Peyer's patch (tissue), 4 donors: ENCODE measurements at regions not wholly inside any gene's neighbourhood (a gene's known extent, or its start where the extent isn't known, plus 50 kb on each side); places are given as distances from the start of the nearest gene placed in this dataset.

Experiments used
- DNase-seq, 3 donors: peaks; one replicate each; pipeline ENCODE4 v3.0.0-alpha.2; 2017 to 2019
- H3K27ac ChIP-seq, 4 donors: fragments of 200-600 bp; sonication (generic); one replicate each; pipeline ENCODE4 v1.5.1; 2016 to 2019
- H3K27me3 ChIP-seq, 2 donors: fragments of 200-600 bp; sonication (generic); one replicate each; pipeline ENCODE4 v1.5.1; 2019
- H3K36me3 ChIP-seq, 3 donors: fragments of 200-600 bp; sonication (generic); one replicate each; pipeline ENCODE4 v1.5.1; 2016 to 2019
- H3K4me1 ChIP-seq, 4 donors: fragments of 200-600 bp; sonication (generic); one replicate each; pipeline ENCODE4 v1.5.1; 2016 to 2019
- H3K4me3 ChIP-seq, 4 donors: fragments of 200-600 bp; sonication (generic); 1 replicate in 3 of 4; 2 replicates in 1 of 4; pipeline ENCODE4 v1.5.1; 2016 to 2019; ENCODE audit warnings: mild to moderate bottlenecking in 1 of 4
- H3K9me3 ChIP-seq, 4 donors: fragments of 200-600 bp; sonication (generic); one replicate each; pipeline ENCODE4 v1.5.1; 2016 to 2019; ENCODE audit warnings: mild to moderate bottlenecking in 1 of 4
- CTCF ChIP-seq, 6 experiments: fragments of 450-650 bp in 4 of 6; fragments of 200-600 bp in 2 of 6; sonication (generic) in 1 of 6; IDR thresholded peaks; one replicate each; pipeline ENCODE4 v1.5.1; 2017 to 2019; ENCODE audit warnings: antibody characterized with exemption in 6 of 6, mild to moderate bottlenecking in 3 of 6, moderate library complexity in 1 of 6
- POLR2A ChIP-seq, 2 donors: fragments of 450-650 bp; IDR thresholded peaks; one replicate each; pipeline ENCODE4 v1.5.1; 2017; ENCODE audit warnings: antibody characterized with exemption in 2 of 2, mild to moderate bottlenecking in 2 of 2, moderate library complexity in 2 of 2

- no peaks in the 10 kb centered on the region for H3K4me1 ChIP-seq
- TF ChIP-seq POLR2A (IDR thresholded peaks at IDR 0.05) (no peak), CTCF (IDR thresholded peaks at IDR 0.05) (no peak)
Observed at GRCh38 chr4:82076809-82077208, 297.0 kb downstream of the HNRNPD start.

GRCh38 chr4:82076359-82076758 lies 297.4 kb downstream of the HNRNPD start:
- H3K4me3 ChIP-seq = no peak overlapping the region
- no peaks in the 10 kb centered on the region for H3K36me3 ChIP-seq
- no peak for DNase-seq
- no peaks in the 10 kb centered on the region for H3K9me3 ChIP-seq
- H3K27ac ChIP-seq = no peak overlapping the region
- no peaks in the 10 kb centered on the region for H3K4me1 ChIP-seq
- H3K27me3 ChIP-seq = no peaks in the 10 kb centered on the region
- TF ChIP-seq CTCF (IDR thresholded peaks at IDR 0.05) = no peak
- TF ChIP-seq POLR2A (IDR thresholded peaks at IDR 0.05) = no peak

More at GRCh38 chr4:82076809-82077208, 297.0 kb downstream of the HNRNPD start:
- H3K27me3 ChIP-seq = no peaks in the 10 kb centered on the region
- H3K9me3 ChIP-seq = no peaks in the 10 kb centered on the region
- H3K4me3 ChIP-seq = no peak overlapping the region
- no peak overlapping the region for H3K27ac ChIP-seq
- no peaks in the 10 kb centered on the region for H3K36me3 ChIP-seq
- DNase-seq = no peak

- DNase-seq = no peak
- no peaks in the 10 kb centered on the region for H3K4me1 ChIP-seq
- no peaks in the 10 kb centered on the region for H3K27me3 ChIP-seq
- no peaks in the 10 kb centered on the region for H3K9me3 ChIP-seq
- H3K36me3 ChIP-seq = no peaks in the 10 kb centered on the region
- H3K27ac ChIP-seq = no peak overlapping the region
- TF ChIP-seq POLR2A (IDR thresholded peaks at IDR 0.05) (no peak), CTCF (IDR thresholded peaks at IDR 0.05) (no peak)
- no peak overlapping the region for H3K4me3 ChIP-seq
Observed at GRCh38 chr4:82071951-82072350, 301.8 kb downstream of the HNRNPD start.

GRCh38 chr4:82069883-82070638 lies 303.7 kb downstream of the HNRNPD start:
- no peak for TF ChIP-seq CTCF (IDR thresholded peaks at IDR 0.05)
- no peak for TF ChIP-seq POLR2A (IDR thresholded peaks at IDR 0.05)
- H3K27me3 ChIP-seq = no peaks in the 10 kb centered on the region
- H3K9me3 ChIP-seq = no peaks in the 10 kb centered on the region
- H3K27ac ChIP-seq = no peak overlapping the region
- H3K4me3 ChIP-seq = no peak overlapping the region
- H3K36me3 ChIP-seq = no peaks in the 10 kb centered on the region
- no peaks in the 10 kb centered on the region for H3K4me1 ChIP-seq
- no peak for DNase-seq

GRCh38 chr4:82063017-82063416 lies 310.8 kb downstream of the HNRNPD start:
- Histone ChIP-seq H3K4me3 (no peak overlapping the region), H3K4me1 (no peaks in the 10 kb centered on the region), H3K27ac (no peak overlapping the region), H3K9me3 (no peaks in the 10 kb centered on the region), H3K36me3 (no peaks in the 10 kb centered on the region), H3K27me3 (no peaks in the 10 kb centered on the region)
- TF ChIP-seq POLR2A (IDR thresholded peaks at IDR 0.05) (no peak), CTCF (IDR thresholded peaks at IDR 0.05) (no peak)
- no peak for DNase-seq
